NCI-H69 (cell line): ENCODE measurements at regions not wholly inside any gene's neighbourhood (a gene's known extent, or its start where the extent isn't known, plus 50 kb on each side); places are given as distances from the start of the nearest gene placed in this dataset.
"Not testable (repeated sequence)": the region's sequence is repeated elsewhere in the genome, so short reads cannot be mapped to it uniquely, and the experiment has no call there.

Source experiments
- DNase-seq: peaks from one replicate; lab custom pipeline; 2025; lab: John Stamatoyannopoulos, UW

DNA sequence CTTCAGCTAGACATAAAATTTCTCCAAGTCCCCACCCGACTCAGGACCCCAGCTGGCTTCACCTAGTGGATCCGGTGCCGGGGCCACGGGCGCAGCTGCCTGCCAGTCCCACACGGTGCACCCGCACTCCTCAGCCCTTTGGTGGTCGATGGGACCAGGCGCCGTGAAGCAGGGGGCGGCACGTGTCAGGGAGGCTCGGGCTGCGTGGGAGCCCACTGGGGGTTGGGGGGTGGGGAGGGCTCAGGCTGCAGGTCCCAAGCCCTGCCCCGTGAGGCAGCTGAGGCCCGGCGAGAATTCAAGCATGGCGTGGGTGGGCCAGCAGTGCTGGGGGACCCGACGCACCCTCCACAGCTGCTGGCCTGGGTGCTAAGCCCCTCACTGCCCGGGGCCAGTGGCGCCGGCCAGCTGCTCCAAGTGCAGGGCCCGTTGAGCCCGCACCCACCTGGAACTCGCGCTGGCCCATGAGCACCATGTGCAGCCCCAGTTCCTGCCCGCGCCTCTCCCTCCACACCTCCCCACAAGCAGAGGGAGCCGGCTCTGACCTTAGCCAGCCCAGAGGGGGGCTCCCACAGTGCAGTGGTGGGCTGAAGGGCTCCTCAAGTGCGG is 747.0 kb downstream of the FAM181B start:
- no peak for DNase-seq

DNA sequence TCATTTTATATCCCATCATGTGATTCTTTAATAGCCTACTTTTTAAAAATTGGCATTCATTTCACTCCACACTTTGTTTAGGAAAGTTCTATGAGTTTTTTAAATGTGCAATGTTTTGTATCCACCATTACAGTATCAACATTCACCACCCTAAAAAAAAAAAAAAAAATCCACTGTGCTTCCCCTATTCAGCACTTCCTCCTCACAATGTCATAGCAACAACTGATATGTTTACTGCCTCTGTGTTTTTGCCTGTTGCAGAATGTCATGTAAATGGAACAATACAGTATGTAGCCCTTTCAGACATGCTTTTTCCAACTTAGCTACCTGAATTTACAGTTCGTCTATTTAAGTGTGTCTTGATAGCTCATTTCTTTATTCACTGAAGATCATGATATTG is 754.2 kb downstream of the FAM181B start:
- no peak for DNase-seq

DNA sequence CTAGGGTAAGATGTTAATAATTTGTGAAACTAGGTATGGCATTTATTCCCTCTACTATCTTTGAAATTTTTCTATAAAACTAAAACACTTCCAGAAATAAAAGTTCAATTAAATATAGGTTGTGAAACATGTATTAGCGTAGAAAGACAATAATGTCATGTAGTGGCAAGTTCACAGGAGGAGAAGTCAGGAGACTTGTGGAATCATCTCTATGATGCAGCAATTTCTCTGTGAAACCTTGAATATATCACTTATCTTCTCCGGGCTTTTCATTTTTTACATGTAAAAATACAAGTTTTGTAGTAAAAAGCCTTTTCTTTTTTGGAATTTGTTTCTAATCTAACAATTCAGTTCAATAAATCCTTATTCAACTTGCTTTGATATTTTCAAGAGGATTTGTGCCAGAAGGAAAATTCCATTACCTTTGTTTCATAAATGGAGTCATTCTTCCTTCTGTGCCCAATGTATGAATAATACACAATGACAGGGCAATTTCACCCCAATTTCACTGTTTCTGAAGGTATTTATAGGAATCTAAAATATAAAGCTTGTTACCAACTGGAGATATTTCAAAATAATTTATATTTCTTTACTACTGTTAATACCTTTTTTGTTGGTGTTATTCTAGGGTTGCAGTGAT is 758.3 kb downstream of the FAM181B start:
- no peak for DNase-seq

DNA sequence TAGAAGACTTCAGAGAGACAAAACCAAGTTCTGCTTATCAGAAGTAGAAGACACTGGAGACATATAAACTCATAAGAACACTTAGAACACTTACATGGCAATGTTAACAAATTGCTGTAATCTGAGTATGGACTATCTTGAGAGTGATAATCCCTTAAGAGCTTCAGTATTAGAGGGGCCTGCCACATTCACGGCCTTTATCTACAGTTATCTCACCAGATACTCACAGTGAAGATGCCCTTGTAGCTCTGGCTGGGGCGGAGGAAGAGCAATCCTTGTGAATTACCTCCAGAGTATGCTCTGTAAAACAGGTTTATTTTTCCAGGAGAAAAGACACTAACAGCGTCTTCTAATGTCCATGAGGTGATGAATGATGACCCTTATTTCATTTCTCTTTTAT is 762.8 kb downstream of the FAM181B start:
- DNase-seq = no peak

DNA sequence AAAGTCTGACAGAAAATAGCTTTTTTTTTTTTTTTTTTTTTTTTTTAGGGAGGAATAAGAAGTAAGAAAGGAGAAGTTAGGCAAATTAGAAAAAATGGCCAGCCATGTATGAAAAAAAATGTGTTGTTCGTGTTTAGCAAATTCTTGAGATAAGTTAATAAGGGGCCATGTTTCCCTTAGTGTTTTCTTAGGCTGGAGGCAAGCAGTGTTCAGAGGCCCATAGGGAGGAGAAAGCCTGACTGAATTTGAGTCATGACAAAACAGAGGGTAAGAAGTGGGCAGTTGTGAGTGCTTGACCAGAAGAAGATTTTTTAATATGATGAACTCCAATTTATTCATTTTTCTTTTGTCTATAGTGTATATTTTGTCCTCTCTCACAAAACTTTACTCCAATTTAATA is 766.4 kb downstream of the FAM181B start:
- peak; percentile 15 for DNase-seq

DNA sequence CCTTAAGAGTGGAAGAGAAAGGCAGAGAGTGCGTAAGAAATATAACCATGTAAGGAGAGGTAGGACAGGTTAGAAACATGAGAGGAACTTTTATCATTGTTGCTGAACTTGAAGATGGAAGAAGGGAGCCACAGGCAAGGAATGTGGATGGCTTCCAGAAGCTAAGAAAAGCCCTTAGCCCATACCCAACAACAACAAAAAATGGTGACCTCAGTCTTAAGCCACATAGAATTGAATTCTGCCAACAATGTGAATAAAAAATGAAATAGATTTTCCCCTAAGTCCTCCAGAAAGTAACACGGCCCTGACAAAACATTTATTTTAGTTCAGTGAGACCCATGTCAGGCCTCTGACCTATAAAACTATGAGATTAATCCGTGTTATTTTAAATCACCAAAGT is 767.3 kb downstream of the FAM181B start:
- DNase-seq = no peak

DNA sequence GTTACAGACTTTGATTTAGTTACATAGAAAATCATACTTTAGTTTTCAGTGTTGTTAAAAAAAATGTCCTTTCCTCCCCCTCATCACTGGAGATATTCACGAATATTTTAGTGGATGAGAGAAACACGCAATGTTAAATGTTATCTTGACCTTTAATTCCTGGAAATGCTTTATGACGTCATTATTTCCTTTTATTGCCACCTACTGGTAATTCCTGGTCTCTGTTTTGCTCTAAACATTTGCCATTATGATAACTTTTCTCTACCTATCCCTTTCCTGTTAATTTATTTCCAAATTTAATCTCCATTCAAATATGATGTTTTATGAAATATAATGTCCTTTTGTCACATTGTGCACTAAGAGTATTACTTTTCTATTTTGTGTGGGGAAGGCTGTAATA is 770.6 kb downstream of the FAM181B start:
- peak; percentile 53 for DNase-seq

DNA sequence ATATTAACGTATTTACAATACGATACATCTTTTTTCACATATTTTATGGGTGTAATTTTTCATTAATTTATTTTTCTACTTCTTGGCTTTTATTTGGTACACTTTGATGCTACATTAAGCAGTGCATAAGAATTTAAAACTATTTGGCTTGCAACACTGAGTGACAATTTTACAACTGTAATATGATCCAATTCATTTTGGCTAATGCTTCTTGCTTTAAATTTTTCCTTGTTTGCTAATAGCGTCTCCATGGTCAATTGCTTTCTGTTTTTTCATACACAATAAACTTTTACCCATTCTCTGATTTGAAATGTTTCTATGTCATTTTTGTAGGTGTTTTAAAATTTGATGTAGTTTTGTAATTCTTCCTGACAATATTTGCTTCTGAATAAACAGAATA is 773.2 kb downstream of the FAM181B start:
- peak; percentile 28 for DNase-seq

DNA sequence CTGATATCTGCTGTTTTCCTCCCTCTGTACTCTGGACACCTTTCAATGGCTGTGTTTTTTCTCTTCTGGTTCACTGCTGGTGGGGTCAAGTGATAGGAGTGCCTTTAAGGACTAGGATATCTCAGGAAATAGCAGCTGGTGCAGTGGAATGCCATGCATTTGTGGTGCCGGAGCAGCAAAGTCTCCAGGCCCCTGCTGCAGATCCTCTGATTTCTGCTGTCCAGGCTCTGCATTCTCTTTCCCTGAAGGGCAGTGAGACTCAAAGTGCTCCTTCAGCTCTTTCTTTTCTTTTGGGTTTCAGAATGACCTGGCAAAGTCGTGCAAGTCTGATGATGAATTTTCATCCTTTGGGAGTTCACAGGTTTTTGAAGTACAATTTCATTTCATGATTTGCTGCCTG is 774.3 kb downstream of the FAM181B start:
- peak; percentile 35 for DNase-seq

DNA sequence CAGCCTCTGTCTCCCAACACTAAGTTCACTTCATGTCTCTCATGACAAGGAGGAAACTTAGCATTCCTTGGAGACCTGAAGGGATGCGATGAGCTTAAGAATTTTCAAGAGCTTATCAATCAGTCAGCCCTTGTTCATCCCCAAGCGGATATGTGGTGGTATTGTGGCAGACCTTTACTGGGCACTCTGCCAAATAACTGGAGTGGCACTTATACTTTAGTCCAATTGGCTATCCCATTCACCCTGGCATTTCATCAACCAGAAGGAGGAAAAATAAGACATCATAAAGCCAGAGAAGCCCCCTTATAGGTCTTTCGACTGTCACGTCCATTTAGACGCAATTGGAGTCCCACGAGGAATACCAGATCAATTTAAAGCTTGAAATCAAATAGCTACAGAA is 779.4 kb downstream of the FAM181B start:
- not testable (repeated sequence) for DNase-seq

DNA sequence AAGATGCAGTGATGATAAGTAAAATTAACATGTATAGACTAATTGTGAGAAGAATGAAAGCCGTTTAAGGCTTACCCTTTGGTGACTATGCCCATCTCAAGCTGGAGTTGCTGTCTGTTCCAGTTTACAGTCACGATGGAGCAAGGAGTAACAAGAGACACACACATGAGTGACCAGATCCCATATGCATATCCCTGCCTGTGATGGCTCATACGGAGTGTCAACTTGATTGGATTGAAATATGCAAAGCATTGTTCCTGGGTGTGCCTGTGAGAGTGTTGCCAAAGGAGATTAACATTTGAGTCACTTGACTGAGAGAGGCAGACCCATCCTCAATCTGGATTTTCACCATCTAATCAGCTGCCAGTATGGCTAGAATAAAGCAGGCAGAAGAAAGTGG is 786.8 kb downstream of the FAM181B start:
- peak; percentile 25 for DNase-seq

DNA sequence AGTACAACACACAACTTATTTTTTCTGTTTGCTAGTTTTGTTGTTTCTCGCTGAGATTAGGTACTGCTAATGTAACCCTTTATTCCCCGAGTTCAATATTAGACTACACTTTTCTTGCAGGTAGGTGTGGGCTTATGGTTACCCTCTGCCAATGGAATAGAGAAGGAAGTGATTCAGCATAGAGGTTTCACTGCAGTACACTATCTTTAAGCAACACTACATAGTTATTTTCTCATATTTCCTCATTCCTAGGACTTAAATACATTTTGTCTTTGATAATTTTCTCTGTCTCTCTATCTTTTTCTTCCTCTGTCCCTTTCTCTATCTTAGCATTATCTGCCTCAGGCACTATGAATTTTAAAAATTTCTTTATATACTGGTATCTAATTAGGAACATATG is 791.0 kb downstream of the FAM181B start:
- peak; percentile 61 for DNase-seq

DNA sequence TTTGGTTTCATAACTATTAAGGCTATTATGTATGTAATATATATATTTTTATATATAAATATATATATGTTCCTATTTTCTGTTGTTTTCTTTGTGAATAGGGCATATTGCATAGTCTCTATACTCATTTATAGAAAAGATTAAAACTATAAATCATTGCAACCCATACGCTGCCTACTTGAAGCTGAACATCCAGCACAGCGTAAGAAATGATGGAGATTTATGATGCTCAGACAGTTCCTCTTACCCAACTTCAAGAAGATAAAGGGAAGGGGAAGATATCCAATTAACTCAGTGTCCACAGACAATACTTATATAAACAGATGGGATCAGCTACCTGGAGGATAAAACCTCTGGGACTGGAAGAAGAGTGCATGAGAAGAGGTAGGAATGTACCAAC is 791.7 kb downstream of the FAM181B start:
- peak; percentile 89 for DNase-seq

DNA sequence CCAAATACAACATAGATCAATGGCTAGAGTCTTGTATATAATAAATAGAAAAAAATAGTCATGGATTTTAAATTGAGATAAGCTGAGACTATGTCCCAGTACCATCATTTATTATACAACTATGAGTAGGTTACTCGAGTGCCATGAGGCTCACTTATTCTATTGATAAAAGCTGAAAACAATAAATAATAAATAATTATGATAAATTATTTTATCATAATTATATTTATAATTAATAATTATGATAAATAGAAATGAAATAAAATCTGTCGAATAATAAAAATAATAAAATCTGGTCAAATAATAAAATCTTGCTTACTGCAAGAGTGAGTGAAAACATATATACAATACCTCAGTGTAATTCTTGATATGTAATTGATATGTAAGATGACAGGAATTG is 801.4 kb downstream of the FAM181B start:
- no peak for DNase-seq

DNA sequence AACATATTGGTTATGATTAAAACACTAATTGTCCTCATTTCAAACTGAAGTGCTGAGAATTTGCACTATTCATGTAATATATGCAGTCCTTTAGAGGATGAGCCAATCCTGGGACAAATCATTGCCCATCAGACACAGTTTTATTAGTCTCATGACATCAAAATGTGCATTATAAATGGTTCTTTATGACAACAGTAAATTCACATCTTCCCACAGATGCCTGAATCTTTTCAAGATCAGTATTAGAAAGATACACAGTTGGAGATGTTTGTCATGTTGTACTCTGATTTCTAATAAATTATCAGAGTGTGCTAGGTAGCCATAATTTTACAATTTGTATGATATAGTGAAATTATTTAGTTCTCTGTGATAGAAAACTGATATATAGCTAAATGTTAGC is 813.5 kb downstream of the FAM181B start:
- no peak for DNase-seq

DNA sequence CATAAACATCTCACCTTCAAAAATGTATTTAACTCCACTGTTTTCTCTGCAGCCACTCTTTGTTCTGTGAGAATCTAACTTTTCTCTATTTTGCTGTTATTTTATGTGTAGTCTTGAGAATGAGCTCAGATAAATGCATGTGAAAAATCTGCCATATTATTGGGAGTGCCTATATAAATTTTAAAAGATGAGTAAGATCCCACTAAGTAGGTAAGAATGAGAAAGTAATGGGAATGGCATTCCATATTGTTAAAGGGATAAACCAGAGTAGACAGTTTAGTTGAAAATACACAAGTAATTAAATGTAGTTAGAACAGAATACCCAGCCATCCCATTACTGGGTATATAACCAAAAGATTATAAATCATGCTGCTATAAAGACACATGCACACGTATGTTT is 817.2 kb downstream of the FAM181B start:
- DNase-seq = no peak

DNA sequence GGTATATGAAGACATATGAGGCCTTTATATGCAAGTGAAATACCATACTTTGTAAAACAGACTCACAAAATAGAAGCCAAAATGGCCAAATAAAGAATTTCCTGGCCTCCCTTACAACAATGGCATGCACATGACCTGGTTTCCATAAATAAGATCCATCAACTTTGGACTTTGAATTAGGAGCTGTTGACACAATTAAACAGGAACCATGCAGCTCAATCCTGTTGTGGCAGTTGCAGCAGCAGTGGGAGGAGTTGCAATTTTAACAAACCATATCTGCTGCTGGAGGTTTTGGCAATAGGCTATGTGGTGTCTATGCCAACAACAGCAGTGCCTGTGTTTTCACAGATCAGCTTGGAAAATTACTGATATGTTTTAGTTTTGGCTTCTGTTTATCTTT is 818.6 kb downstream of the FAM181B start:
- peak; percentile 75 for DNase-seq

DNA sequence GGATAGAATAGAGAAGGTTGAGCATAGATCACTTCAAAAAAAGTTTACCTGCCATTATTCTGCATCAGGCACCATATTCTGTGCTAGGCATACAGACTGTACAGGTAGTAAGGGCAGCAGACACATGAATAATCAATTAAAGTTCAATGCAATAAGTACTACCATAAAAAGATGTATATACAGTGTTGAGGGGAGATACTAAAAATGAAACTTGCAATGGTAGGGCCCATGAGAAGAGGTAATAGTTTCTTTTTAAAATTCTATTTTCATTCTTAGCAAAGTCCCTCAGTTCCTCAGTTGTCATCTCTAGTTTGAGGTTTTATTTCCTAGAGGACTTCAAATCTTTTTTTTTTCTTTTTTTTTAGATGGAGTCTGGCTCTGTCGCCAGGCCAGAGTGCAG is 819.9 kb downstream of the FAM181B start:
- no peak for DNase-seq

DNA sequence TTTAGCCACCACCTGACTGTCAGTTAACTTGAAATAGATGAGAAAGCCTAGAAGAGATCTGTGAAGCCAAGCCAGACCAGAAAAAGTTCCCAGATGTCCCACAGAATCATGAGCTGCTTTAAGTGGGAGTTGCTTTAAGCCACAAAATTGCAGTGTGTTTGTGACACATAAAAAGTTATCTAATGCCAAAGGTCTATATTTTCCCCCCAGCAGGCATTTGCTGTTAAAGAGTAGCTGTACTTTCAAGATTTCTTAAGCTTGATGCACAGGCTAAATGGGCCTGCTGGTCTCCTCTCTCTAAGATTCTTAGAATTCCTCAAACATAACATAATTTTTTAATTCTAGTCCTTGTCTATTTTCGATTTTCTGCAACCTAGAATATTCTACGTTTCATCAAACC is 825.7 kb downstream of the FAM181B start:
- no peak for DNase-seq

DNA sequence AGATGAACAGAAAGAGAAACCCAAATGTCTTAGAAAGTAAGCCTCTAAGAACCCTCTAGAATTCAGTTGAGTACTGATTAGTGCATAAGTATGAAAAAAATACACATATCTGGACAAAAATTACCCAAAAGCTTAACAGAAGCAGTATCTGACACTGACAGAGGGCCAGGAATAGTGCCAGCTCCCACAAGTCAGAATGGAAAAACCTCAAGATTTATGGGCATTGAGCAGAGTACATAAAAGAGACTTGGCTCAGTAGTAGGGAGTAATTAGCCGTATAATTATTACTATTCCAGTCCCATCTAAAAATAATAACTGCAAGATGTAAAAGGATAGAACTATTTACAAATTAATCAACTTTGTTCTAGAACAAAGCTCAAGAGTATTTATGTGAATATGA is 834.5 kb downstream of the FAM181B start:
- peak; percentile 85 for DNase-seq

DNA sequence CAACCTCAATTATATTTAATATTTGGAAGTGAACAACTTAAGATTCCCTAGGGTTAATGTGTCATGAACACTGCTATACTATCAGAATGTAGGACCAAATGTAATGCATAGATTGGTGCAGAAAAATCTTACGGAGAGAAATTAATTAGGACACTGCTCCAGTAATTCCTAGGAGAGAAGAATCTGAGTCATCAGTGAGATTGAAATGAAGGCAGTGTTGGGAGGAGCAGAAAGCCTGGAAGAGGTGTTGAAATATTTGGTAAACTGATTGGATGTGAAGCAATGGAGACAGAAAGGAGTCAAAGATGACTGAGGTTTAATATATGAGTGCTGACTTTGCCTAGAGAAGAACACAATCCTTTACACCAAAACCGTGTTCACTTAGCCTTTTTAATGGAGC is 836.0 kb downstream of the FAM181B start:
- no peak for DNase-seq

DNA sequence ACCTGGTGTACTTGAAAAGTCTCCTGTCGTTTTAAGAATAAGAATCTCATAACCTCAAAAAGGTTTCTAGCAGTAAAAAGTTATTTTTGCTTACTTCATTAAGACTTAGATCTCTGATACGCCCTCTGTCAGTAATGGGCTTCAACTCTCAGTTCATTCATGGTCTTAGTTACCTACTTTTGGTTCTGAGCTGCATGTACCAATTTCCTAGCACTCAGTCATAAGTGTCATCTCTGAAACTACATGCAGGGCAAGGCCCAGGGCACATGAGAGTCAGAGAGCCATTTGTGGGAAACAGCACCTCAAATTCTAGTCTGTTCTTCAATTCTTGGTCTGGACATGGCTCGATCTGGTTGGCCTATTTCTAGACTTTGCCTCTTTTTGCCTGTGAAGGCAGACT is 838.4 kb downstream of the FAM181B start:
- no peak for DNase-seq

DNA sequence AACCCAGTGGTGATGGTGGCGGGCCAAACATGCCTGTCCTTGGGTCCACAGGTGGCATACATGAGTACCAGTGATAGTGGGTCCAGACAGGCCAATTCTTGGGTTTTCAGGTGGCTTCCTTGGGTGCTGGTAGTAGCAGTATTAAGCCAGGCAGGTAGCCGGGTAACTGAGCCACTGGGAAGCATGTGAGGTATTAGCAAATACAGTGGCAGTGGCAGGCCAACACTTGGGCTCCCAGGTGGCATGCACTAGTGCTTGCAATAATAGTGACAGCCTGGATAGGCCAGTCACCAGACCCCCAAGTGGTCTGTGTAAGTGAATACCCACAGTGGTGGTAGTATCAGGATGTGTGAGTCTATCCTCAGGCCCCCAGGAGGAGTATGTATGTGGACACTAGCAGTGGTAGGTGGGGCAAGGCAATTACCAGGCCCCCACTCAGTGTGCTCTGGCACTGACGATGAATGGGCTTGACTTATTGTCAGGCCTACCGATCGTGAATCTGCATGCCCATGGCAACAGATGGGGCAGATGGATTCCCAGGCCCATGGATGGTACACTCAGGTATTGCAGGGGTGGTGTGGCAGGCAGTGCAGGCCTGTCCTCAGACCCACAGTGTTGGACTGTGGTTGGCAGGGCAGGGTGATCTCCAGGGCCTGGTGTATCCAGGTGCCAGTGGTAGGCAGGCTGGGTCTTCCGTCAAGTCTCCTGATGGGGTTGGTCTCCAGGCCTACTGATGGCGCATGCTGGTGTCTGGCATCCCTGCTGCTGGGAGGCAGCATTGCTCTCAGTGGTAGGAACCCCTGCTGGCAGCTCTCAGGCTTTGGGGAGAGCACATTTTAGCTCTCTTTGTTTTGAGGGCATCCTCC is 840.7 kb downstream of the FAM181B start:
- DNase-seq = no peak
